GM12891 (cell line): ENCODE measurements at regions not wholly inside any gene's neighbourhood (a gene's known extent, or its start where the extent isn't known, plus 50 kb on each side); places are given as distances from the start of the nearest gene placed in this dataset.

Experiments used
- POLR2A ChIP-seq: IDR thresholded peaks from 2 replicates; pipeline ENCODE4 v1.6.1; 2011; ENCODE audit warnings: low read depth, low read length, control low read depth
- TAF1 ChIP-seq: IDR thresholded peaks from 2 replicates; pipeline ENCODE4 v1.6.1; 2011; ENCODE audit warnings: low read depth, low read length, control low read depth

DNA sequence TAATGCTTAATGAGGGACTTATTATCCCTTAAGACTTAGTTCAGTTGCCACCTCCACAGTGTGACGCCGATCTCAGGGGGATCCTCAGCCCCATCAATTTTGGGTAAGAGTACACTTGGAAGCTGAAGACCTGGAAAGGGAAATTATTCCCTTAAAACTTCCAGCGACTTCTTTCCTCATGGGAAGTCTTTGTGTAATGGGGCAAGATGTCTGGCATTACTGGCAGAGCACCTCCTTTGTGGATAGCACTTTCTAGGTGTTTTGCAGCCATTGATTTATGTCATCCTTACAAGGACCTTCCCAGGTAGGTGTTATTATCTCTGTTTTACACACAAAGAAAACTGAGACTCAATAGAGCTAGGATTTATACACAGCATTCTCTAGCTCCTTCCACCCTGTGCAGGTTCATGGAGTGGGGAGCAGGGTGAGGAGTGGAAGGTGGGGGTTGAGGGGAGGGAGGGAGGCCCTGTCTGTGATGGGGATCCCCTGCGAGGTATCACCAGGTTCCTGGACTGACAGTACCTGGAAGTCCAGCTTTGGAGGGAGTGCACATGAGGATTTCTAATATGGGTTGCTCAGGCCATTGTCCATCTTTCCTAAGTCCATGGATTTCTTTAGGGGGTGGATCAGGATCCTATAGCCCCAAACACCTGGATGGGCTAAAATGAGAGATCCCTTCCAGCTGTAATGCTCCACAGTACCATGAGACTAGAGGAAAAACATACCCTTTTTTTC is 79.4 kb downstream of the MYCN start:
- TF ChIP-seq TAF1, result no peak
- no peak for TF ChIP-seq POLR2A
